GM21528 (cell line): ENCODE measurements at regions not wholly inside any gene's neighbourhood (a gene's known extent, or its start where the extent isn't known, plus 50 kb on each side); places are given as distances from the start of the nearest gene placed in this dataset.

Experiments
- ATAC-seq: cut with Tn5 transposase; IDR thresholded peaks from one replicate; pipeline ENCODE4 v1.9.1; 2021; ENCODE audit warnings: mild to moderate bottlenecking, moderate library complexity; ENCODE audit not compliant: unreplicated experiment, low FRiP score

DNA sequence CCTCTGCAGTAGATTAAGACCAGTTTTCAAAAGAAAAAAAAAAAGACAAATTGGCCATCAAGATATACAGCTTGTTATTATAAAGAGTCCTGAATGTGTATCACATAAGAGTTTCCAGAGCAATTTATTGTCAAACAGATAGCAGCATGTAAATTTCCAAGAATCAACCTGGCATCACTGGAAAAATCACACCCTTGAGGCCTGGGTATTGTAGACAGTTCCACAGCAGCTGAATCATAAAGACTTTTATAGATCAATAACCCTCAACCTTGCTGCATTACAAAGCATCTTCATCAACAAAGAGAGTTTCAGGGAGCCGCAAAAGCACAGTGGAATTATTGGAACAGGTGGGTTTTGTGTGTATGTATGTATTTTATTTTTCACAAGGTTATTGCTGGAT is 94.6 kb upstream of the LRIG3 start:
- ATAC-seq, result no peak

DNA sequence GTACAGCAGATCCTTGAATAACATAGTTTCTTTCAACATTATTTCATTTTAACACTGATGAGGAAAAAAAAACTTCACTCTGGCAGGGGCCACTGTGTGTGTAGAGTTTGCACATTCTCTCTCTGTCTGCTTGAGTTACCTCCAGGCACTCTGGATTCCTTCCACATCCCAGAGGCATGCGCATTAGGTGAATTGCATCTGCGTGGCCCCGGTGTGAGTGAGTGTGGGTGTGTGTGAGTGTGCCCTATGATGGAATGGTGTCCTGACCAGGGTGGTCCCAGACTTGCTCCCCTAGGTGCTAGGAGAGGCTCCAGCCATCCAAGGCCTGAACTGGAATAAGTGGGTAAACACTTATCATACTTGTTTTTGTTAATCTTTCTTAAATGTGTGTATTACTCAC is 90.6 kb upstream of the LRIG3 start:
- no peak for ATAC-seq

DNA sequence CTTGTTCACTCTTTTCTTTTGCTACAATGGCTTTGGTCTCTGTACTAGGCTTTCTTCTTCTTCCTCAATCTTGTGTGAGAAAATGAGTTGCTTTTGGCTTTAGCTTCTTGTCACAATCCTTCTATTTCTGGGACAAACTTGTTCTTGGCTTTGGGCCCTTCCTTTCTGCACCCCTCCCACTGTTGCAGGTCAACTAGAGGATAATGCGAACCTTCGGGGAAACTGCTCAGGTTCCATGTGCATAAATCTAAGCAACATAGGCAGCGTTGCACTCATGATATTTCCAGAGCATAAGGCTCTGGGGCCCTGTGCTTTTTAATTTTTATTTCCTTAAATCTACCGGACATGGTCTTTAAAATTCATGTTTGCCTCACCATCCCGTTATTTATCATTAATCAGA is 89.8 kb upstream of the LRIG3 start:
- ATAC-seq, result no peak

DNA sequence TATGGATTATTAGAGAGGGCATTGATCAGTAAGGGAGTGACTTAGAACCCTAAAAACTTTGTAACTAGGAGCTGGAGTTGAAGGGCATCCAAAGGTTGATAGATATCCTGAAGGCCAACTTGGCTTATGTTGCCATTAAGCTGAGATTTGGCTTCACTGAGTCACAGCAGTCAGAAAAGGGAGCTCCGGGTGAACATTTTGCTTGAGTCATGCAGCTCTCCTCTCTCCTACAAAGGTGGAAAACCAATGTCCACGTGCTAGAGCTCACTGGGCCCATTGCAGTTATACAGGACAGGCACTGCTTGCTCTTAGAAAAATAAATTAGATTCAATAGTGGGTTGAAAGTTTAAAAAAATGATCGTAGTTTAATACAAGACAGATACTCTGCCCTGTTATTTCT is 87.3 kb upstream of the LRIG3 start:
- no peak for ATAC-seq

DNA sequence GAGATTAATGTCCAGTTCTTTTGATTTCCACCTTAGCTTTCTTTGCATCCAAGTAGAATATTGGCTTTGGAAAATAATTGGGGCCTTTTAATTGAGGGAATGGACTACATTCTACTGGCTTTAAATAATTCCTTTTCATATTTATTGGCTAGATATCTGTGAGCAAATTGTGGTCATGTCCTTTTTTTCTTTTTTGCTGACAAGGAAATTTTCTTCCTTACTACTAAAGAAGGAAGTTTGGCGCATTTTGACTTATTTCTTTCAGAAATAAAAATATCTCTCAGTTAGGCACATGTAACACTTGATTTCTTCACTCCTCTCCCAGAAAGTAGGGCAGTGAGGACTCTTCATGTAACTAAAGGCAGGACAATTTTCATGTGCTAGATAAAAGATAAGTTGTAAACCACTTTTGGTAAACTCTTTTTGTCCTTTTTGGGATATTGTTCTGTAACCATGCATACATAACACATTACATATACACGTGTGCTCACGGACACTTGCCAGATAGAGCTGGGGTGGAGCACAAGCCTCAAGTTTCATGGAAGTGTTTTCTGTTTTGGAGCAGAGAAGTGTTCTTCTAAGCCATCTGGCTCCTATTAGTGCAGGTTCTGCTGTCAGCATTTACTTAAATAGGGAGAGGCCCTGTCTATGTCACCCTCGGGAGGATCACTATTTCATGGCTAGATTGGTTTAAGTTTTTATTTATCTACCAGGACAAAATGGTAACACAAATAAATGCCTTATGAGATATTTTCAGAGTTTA is 85.1 kb upstream of the LRIG3 start:
- ATAC-seq, result no peak

DNA sequence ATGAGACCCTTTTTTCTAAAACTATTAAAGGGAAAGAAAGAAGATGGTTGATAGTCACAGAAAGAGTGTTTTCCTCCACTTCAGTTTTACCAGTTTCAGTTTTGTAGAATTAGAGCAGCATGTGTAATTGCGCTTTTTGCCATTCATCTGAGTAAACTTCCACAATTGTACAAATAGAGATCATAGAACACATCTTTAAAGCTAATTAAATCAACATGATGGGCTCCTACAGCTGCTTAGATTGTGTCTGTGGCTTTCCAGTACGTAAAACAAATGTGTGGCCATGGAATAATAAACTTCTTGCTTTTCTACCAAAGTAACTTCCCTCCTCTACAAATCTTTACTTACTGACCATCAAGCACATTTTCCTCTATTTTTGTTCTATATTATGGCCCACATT is 84.2 kb upstream of the LRIG3 start:
- ATAC-seq, result no peak

DNA sequence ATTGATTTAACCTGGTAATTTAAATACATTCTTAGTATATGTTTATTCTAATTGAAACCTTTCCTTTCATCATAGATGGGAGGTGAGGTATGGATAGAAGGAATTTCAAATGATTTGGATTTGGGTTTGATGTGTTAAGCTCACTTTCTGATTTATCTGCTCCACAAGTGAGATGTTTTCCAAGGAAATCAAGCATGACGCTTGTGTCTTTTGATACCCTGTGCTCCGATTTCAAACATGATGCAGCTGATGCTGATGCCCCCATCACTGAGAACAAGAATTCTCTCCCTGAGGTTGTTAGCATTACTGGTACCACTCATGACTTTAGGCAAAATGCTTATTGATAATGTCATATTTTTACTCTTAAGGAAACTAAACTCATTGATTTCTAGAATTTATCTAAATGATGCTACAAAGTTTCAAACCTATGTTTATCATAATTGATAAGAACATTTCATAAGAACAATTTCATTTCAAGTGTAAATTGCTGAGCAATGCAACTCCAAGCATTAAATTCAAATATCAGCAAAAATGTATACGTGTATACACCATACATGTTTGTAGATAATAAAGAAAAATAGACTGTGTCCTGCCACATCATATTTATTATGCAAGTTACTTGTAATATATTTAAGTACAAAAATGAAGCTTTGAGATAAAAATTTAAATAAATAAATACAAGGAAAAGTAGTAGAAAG is 75.5 kb upstream of the LRIG3 start:
- ATAC-seq, result no peak

DNA sequence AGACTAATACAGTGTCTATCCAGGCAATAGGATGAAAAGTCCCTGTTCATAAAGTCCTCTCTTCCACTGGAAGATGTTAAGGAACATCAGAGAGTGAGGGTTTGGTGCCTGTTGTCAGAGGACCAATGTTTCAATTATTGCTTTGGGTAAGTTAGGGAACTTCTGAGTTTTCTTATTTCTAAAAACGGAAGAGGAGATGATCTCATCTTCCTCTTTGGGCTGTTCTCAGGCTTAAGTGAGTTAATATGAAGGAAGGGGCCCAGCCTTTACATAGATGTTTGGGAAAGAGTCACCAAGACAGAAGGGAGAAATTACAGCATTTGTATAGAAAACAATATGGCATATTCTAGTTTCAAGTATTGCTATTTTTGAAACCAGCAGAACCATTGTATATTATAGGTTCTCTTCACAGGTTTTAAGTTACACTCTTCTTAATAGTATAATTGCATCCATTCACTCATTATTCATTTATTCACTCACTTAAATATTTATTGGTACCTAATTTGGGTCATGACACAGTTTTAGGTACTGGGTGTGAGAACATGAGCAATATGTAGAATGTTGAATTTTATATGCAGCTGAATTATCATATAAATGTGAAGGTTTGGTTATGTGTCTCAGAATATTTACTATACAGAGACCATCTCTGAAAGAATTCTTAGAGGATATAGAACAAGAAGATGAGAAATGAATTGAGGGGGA is 68.5 kb upstream of the LRIG3 start:
- ATAC-seq, result no peak

DNA sequence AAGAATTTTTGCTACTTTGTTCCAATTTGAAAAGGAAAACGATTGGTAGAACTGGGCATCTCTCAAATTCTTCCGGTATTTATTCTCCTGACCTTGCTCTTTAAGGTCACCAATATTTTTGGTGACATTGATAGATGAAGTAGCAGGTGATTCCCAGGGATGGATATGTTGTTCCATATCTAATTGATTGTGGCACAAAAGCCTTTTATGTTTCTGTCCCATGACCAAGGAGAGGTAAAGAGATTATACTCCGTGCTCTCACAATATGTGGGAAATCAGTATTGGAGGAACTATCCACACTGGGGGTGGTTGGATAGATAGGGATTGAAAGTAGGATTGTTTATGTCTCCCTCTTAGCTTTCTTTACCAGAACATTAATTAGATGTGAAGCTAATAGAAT is 61.7 kb upstream of the LRIG3 start:
- ATAC-seq, result no peak

DNA sequence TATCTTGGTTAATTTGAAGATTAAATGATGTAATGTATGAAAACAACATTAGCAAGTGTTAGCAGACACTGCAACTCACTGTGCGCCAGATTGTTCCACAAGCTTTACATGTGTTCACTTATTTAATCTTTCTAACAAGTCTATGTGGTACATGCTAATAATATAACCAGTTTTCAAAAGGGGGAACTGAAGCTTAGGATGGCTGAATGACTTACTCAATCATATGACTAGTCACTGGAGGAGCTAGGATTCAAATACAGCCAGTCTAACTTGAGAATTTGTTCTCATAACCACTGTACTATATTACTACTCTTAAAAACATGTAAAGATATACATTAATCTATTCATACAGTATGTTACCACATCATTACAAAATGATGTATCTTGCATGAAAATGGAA is 60.5 kb upstream of the LRIG3 start:
- no peak for ATAC-seq

DNA sequence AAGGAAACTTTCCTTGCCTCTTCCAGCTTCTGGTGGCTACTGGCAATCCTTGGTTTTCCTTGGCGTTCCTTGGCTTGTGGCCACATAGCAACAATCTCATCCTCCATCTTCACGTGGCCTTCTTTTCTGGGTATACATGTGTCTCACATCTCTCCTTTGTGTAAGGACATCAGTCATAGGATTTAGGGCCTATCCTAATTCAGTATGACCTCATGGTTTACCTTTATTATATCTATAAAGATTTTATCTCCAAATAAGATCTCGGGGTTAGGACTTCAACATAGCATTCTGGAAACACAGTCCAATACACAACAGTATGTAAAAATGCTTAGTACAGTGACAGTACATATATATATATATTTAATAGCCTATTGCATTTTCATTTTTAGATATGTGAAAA is 58.4 kb upstream of the LRIG3 start:
- ATAC-seq, result no peak

DNA sequence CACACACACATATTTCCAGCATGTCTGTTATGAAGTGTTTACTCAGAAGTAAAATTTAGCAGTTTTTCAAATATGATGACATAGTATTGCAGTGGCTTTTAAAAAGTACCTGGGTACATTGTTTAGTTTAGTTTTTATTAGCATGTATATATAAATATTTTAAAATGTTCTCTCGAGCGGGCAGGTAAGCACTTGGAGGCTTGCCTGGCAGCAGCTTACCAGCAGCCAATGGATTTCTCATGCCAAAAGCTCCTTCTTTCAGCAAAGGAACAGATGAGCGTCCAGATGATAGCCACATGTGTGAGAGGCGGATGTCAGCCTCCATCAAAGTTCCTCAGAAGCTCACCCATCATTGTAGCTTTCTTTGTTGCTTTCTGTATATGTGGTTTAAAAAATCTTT is 57.2 kb upstream of the LRIG3 start:
- no peak for ATAC-seq

DNA sequence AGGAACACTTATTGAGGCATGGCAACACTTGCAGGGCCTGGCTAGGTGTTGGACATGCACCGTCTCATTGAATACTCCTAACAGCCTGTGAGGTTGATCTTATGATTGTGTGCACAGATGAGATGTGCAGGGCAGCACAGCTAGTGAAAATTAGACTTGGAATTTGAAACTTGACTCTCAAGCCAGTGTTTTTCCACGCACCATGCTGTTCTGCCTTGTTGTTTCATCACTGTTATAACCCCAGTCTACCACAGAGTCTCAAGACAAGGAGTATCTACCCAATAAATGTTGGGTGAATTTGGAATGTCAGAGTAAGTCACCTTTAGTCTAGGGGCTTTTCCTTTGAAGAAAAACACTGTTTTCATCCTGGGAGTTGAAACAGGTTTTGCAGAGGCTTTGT is 55.8 kb upstream of the LRIG3 start:
- ATAC-seq, result no peak
